ENCODE measurements at regions not wholly inside any gene's neighbourhood (a gene's known extent, or its start where the extent isn't known, plus 50 kb on each side); places are given as distances from the start of the nearest gene placed in this dataset.

DNA sequence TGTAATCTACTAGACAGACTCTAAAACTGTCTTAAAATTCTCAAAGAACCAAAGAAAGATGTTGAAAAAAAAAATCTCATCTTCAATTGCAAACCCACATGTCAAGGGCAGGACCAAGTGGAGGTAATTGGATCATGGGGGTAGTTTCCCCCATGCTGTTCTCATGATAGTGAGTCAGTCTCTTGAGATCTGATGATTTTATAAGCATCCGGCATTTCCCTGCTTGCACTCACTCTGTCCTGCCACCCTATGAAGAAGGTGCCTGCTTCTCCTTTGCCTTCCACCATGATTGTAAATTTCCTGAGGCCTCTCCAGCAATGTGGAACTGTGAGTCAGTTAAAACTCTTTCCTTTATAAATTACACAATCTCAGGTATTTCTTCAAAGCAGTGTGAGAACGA, 257.0 kb downstream of the HHIPL2 start:
- DNase-seq (ENCODE audit: low spot score): no peak

DNA sequence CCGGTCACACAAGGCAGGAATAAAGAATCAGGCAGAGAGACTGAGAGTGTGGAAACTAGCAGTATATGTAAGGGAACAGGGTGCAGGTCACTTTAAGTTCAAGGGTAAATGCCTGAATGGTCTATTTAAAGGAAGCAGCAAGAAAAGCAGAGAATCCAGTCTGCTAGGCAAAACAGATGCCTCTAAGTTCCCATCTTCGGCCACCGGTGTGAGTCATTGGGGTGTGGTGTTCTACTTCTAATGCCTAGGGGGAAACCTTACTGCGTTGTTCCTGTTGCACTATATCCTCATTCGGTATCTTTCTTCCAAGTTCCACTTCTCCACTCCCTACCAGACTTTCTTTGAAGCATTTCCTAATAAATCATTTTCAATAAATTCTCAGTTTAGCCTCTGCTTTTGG, 259.9 kb downstream of the HHIPL2 start:
- peak; percentile 13 for DNase-seq (ENCODE audit: low spot score)

DNA sequence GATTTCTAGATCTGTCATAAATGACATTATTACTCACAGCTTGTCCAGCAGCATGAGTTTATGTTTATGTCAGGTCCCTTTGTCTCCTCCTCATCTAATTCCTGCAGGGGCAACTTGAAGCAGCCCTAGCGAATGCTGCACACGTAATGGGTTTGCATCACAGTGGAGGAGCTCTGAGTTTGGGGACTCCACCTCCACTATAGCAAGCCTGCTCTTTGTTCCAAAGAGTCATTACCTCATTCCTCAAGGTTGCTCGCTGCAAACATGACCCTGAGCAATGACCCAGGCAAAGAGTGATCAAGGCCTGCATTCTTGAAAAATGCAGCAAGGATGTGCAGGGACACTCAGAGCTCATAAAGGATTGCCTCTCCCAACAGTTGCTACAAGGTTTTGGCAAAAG, 261.9 kb downstream of the HHIPL2 start:
- no peak for DNase-seq (ENCODE audit: low spot score)

DNA sequence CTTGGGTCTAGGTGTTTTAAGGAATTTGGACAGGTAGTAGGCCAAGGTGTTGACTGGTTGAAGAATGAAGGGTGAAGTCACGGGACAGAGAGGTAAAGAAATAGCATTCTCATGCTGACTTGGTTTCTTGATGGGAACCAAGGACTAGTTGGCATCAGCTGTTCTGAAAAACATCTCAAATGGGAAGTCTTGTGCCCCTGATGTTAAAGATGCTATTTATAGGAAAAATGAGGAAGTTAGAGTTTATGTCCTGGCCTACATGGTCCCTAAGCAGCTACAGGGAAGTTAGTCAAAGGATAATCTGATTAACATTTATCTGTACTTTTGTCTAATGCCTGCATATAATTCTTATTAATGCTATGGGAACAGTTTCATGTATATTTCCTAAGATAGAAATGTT, 262.4 kb downstream of the HHIPL2 start:
- no peak for DNase-seq (ENCODE audit: low spot score)

DNA sequence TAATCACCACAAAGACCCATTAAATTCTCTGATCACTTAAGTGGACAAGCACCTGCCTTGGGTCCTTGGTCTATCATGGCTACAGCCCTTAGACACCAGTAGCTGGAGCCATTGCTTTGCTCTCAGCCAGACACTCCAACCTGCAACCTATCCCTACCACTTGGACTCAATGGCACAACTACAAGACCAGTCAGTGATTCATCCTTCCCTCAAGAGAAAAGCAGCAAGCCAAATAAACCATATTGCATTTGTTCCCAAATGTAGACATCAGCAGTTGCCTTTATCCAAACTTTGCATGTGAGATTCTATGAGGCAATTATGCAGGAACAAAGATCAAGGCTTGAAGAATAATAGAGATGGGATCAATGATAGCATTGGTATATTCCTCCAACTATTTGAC, 263.4 kb downstream of the HHIPL2 start:
- DNase-seq (ENCODE audit: low spot score): no peak

DNA sequence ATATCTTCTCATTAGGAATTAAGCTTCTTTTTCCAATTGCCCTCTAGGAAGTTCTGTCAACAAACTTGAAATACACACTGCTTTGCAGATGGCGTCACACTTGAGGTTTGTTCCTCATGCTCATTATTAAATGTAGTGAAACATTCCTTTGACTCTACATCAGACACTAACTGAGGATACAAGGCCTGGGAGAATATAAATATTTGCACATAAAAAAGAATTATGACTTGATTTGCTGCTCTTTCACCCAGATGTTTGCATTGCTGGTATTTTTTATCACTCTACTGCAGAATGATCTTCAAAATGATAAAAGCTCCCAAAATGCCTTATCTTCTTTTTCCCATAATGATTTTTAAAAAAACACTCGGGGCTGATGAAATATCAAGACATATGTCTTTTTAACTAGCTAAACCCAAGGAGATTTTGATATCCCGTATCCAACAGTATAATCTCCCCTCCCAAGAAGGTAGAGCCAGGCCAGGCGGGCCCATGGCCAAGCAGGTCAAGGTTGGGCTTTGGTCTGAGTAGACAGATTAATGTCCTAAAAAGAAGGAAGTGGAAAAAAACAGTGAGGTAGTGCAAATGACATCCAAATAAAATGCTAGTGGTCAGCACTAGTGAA, 264.6 kb downstream of the HHIPL2 start:
- peak; percentile 72 for DNase-seq (ENCODE audit: low spot score)

DNA sequence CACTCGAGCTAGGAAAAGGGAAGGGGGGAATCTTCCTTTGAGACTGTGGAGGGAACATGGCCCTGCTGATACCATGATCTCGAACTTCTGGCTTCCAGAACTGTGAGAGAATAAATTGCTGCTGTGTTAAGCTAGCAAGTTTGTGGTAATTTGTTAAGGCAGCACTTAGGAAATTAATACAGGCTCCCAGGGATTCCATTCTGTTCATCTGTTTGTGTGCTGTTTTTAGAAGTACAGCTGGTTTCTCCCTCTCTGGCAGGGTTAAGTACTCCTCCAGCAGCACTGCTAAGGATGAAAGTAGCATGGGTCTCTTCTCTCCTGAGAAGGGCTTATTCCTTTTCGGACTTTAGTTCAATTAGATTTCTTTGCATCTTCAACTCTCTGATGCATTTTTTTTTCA, 268.3 kb downstream of the HHIPL2 start:
- no peak for DNase-seq (ENCODE audit: low spot score)

DNA sequence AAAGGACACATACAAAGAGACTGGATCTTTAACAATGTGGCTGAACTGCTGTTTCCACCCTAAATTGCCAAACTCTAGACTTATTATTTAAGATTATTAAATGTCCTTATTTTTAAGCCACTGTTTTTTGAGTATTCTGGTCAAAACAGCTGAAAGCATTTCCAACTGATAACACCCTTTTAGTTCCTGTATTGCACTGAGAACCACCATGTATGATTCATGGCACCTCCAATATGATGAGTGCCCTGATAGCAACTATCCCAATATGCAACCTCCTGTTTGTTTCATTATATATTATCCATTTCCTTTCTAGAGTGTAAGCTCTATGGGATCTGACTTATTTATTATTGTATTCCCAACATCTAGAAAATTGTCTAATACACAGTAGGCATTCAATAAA, 269.4 kb downstream of the HHIPL2 start:
- no peak for DNase-seq (ENCODE audit: low spot score)

DNA sequence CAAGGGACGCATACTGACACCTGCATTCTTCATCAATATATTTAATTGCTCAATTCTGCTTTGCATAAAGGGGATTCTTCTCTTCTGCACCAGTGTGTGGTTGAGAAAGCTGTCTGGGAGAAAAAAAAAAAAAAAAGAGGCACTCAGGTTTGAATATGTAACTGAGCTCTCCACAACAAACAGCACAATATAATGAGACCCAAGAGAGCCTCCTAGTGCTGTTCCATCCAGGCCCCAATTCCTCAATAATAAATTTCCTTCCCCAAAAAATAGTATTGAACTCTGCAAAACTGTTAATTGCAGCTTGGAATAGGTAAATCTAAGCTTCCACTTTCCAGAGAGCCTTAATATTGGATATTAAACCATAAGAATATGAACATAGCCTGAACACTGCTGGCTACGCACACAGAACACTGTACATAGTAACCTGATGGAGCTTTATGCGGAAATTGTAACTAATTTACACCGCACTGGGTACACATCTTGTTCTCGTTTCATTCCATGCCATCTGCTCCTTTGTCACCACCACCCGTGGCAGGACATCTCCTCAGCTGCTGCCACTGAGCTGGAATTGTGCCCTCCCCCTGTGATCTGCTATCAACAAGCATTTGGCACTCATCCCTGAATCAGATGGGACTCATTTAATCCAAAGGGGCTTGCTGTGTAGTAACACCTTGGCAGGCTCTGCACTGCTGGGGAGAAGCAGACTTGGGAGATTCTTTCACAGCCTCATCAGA, 272.0 kb downstream of the HHIPL2 start:
- no peak for DNase-seq (ENCODE audit: low spot score)

DNA sequence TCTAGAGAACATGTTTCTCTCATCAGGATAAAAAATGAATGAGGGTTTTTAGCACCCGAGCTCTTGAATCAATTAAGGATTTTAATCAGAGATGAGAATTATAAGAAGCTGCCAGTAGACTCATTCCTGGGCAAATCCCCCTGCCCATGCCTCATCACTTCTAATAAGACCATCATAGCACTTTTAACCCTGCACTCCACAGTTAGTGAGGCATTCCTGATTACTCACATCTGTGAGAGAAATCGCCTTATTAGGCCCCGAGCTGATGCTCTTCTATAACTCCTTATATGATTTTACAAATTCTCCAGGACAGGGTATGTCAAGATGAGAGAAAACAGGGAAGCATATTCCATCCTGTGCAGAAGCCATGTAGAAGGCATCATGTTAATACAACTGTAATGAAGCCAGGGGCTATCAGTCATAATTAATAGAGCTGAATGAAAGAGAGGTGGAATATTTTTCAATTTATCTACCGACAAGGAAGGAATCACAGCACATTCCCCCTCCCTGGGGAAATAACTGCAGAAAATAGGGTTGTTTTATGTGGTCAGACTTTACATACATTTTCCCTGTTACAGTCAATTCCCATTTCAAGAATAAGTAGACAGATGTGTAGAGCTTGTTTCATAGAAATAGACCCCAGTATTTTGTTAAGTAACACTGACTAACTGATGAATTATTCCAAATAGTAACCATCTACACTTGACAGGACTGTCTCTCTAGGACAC, 272.7 kb downstream of the HHIPL2 start:
- DNase-seq (ENCODE audit: low spot score): no peak

DNA sequence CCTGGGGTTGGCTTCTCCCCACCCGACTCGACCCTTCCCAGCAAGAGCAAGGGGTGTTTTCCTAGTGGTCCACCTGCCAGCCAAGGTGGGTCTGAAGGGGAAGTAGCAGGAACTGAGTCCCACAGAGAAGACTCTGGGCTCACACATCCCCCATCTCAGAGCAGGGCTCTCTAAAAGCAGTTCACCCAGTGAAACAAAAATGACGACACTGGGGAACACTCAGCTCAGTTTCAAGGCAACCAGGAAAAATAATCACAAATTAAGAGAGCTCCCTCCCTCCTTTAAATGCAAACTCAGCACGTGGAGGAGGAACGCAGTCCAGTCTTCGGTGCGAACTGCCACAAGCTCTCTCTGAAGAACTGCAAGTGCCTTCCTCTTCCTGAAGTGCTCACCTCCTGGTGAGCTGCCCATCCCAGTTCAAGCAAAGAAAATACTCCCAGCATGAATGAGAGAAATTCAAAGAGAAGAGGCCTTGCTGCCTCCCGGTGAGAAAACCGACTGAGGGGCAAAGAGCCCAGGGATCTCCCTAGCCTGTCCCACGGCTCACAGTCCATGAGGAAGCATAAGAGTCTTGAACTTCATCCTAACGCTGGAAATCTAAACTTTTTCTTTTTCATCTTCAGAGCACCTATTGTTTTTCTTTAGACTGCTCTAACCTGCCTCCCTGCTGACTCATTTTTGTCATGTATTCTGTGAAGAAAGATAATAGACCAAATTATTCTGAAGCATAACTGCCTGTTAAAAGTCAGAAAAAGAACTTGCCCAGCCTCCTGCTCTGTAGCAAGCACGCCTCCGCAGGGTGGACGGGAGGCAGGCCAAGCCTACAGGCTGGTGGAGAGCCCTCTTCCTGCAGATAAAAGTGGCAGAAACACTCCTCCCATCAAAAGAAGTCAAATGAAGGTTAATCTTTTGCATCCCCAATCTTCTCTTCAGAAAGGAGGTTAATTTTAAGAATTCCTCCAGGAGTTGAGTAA, 281.4 kb downstream of the HHIPL2 start:
- DNase-seq (ENCODE audit: low spot score): no peak

DNA sequence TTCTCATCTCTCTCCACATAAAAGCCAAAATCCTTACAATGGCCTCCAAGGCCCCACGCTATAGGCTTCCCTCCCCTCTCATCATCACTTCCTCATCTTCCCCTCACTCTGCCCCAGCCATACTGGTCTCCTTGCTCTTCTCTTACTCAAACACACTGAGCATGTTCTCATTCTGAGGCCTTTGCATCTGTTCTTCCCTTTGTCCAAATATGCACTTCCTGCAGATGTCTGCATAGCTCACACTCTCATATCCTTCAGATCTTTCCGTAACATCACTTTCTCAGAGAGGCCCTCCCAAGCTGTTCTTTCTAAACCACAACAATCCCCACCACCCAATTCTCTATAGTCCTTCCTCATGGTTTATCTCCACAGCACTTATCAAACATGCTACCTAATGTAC, 284.1 kb downstream of the HHIPL2 start:
- DNase-seq (ENCODE audit: low spot score): no peak

DNA sequence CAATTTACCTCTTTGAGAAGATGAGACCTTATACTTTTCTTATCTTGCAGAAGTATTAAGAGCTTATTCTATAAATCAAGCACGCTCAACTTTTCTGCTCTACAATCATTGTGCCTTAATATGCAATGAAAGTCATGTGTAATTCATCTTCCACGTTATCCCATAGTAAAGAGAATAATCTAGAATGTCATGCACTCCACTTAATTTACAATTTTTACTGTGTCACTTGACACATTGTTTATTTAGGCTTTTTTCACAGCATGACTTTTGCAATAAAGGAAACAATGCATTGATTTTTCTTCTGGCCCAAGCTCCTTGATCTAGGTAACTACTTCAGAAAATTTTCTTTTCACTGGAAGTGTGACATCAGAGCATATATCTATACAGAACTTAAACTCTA, 290.9 kb downstream of the HHIPL2 start:
- no peak for DNase-seq (ENCODE audit: low spot score)

DNA sequence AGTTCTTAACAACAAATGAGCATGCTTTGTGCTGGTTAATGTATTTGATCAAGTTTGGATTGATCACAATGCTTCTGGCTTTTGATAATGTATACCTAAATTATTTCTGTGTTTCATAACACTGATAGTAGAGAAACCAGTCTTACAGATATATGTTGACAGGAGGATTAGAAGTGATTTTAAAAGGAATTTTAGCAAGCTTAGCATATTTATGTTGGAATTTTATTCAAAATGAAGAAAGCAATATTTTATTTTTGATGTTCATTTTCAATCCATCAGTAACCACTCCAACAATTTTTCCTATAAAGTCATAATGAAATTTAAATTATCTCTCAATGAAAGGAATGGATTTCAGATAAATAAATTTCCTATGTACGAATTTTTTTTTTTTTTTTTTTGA, 291.8 kb downstream of the HHIPL2 start:
- DNase-seq (ENCODE audit: low spot score): no peak

DNA sequence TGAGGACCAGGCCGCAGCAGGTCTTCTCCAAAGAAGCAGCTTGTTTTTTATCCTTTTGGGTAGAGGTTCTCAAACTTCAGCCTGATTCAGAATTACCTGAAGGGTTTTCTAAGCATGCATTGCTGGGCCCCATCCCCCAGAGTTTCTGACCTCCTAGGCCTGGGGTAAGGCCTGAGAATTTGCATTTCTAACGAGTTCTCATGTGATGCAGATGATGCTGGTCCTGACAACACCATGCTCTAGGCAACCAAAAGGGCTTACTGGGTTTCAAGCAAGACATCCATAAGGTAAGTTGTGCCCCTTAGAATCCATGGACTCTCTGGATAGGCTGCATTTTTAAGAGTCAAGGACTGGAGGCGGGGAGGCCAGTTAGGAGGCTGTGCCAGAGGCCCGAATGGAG, 295.1 kb downstream of the HHIPL2 start:
- DNase-seq (ENCODE audit: low spot score): no peak

DNA sequence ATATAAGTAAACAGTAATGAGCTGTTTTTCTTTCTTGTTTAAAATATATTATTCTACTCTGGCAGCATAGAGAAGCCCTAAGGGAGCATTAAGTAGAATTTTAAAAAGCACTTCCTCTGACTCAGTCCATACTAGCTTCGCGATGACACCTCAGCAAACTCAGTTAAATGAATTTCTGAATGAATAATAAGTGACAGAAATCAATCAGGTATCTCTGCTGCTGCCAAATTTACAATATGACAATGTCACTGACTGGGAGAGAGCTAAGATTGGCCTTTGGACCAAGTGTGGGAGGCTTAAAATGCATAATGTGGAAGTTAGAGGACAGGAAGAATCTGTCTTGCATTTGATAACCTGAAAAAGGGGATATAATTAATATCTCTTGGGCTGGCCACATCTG, 296.1 kb downstream of the HHIPL2 start:
- no peak for DNase-seq (ENCODE audit: low spot score)

DNA sequence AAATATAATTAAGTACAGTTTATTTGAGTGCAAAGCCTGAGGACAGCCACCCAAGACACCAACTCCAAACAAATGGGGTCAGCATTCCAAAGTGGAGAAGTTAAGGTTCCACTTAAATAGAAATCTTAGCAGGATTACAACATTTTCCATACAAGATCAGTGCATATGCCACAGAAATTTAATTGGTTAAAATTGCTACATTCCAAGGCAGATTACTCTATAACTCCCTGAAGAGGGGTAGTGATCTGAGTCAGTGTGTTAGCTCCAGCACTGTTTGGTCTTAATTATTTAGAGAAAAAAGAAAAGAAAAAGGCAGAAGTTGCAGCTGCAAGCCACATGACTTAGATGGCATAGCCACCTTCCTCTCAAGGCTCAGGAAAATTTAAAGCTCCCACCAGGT, 297.5 kb downstream of the HHIPL2 start:
- DNase-seq (ENCODE audit: low spot score): peak; percentile 72

DNA sequence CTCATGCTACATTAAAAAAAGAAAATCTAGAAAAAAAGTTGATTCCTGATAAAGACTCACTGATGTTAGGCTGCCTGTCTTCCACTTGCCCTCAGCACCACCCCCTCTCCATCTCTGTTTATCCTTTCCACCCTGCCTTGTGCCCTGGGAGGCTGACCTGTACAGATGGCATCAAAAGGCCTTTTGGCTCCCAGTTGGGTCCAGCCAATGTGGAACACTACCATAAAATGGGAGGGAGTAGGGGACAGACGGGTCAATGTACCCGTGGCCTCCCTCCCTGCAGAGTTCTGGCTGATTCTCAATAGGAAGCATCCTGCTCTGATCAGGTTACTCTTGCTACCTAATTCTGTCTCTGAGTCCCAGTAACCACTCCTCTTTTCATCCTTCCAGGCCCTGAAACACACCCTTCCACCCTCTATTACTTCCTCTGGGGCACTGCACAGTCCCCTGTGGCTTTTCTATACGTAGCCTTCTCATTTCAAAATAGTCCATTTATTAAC, 300.0 kb downstream of the HHIPL2 start:
- DNase-seq (ENCODE audit: low spot score): no peak

DNA sequence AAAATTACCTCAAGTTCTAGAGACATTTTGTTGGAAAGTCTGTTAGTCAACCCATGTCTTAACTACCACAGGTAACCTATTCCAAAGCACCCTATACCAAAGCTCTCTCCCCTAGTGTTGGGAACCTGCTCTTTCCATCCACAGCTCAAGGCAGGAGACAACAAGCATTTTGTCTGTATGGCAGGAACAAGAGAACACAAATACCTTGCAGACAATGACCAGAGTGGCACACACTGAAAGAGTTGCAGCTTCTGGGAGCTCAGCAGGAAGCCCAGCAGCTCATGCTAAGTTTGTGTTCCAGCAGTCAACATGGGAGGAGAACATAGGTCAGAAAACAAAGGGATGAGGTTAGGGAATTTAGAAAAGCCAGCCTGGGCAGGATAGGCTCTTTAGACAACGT, 300.8 kb downstream of the HHIPL2 start:
- DNase-seq (ENCODE audit: low spot score): no peak

DNA sequence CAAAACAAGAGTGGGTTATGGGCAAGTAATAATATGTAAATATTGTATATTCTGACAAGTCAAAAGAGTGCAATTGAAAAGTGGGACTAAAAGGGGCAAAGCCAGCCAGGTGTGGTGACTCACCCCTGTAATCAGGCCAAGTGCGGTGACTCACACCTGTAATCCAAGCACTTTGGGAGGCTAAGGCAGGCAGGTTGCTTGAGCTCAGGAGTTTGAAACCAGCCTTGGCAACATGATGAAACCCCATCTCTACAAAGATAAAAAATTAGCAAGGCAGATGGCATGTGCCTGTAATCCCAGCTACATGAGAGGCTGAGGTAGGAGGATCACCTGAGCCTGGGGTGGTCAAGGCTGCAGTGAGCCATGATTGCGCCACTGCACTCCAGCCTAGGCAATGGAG, 304.0 kb downstream of the HHIPL2 start:
- DNase-seq (ENCODE audit: low spot score): no peak

DNA sequence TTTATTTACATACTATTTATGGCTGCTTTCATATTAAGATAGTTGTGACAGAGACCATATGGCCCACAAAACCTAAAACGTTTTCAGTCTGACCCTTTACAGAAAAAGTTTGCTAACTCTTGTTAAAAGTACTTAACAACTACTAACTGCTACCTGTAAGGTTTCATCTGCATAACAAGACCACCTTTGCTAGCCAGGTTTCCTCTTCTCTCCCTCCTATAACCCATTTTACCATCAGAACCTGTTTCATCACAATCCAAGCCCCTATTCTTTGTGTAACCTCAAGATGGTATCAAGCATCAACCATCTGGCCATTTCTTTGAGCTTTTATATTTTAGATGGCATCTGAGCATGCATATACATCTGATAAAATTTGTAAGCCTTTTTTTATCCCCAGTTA, 305.4 kb downstream of the HHIPL2 start:
- DNase-seq (ENCODE audit: low spot score): no peak

DNA sequence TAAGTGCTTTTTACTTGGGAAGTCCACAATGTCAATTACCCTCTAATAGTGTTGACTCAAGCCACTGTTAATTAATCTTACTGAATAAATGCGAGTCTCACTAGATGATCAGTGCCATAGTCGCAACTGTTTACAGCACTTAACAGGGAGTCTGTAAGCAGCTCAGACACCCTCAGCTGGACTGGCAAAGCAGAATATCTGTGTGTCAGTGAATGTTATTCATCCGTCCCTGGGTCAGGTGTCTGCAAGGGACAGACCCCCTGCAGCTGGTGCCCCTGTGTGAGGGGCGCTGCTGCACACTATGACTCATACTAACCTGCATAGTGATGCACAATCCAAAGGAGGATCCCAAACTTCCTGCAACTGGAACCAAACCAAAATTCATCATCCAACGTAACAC, 306.5 kb downstream of the HHIPL2 start:
- no peak for DNase-seq (ENCODE audit: low spot score)

Measured in GM03348 (cell line).